BLaER1 treated with 17β-estradiol and CSF1 and Interleukin-3, amounts not matched to agents 10 nM and 100 nM (cell line): ENCODE measurements at regions not wholly inside any gene's neighbourhood (a gene's known extent, or its start where the extent isn't known, plus 50 kb on each side); places are given as distances from the start of the nearest gene placed in this dataset.

Experiments used
- H3K27ac ChIP-seq, 11 experiments: shearing (Covaris generic); formaldehyde crosslinking; 2 replicates each; pipeline ENCODE4 v1.8.1; 2022
- H3K27me3 ChIP-seq, 11 experiments: shearing (Covaris generic); formaldehyde crosslinking; 2 replicates each; pipeline ENCODE4 v1.8.1; 2022
- H3K36me3 ChIP-seq, 11 experiments: shearing (Covaris generic); formaldehyde crosslinking; 2 replicates each; pipeline ENCODE4 v1.8.1; 2022
- H3K4me1 ChIP-seq, 10 experiments: shearing (Covaris generic); formaldehyde crosslinking; 2 replicates each; pipeline ENCODE4 v1.8.1; 2022
- H3K4me2 ChIP-seq, 11 experiments: shearing (Covaris generic); formaldehyde crosslinking; 2 replicates each; pipeline ENCODE4 v1.8.1; 2022
- H3K4me3 ChIP-seq, 10 experiments: shearing (Covaris generic); formaldehyde crosslinking; 2 replicates each; pipeline ENCODE4 v1.8.1; 2022
- H3K9ac ChIP-seq, 11 experiments: shearing (Covaris generic); formaldehyde crosslinking; 2 replicates each; pipeline ENCODE4 v1.8.1; 2022
- H3K9me3 ChIP-seq, 11 experiments: shearing (Covaris generic); formaldehyde crosslinking; replicated peaks in 1 of 11; 2 replicates each; pipeline ENCODE4 v1.8.1; 2022
- H4K20me1 ChIP-seq, 11 experiments: shearing (Covaris generic); formaldehyde crosslinking; 2 replicates each; pipeline ENCODE4 v1.8.1; 2022
- Cebpa-rat ChIP-seq, 11 experiments: shearing (Covaris generic); IDR thresholded peaks; 2 replicates each; pipeline ENCODE4 v1.8.1; 2022

DNA sequence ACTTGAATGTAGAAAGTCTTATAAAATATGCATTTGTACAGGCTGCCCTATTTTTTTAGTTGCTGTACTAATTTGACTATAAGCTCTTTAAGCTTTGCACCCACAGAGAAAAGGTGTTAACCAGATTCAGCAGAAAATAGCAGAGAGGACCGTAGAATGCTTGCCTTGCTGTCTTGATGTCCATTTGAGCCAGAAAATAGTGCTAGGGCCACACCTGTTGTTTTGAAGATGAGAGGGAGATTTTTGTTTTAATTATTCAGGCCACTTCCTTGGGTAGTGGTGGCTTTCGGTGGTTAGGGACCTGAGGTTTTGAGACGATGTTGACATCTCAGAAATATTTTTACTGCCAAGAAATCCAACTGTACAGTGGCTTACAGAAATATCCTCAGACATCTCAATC, 196.0 kb downstream of the SPATA31D1 start:
- H3K9ac ChIP-seq, result no peak overlapping the region
- TF ChIP-seq Cebpa-rat (IDR thresholded peaks at IDR 0.05), result no peak
- no peaks in the 10 kb centered on the region for H3K27me3 ChIP-seq
- peak overlapping the region in 3 of 11 experiments; percentile 4 to 16 (median 15); a peak in 2 of 22 replicates for H3K4me2 ChIP-seq
- H3K4me3 ChIP-seq, result no peak overlapping the region
- H4K20me1 ChIP-seq, result no peaks in the 10 kb centered on the region
- no peaks in the 10 kb centered on the region for H3K9me3 ChIP-seq
- no peak overlapping the region for H3K27ac ChIP-seq
- no peaks in the 10 kb centered on the region for H3K36me3 ChIP-seq
- H3K4me1 ChIP-seq, result peaks cover 0 to 5% (median 0%) of the 10 kb centered on the region in 10 experiments; a peak in 3 of 20 replicates

DNA sequence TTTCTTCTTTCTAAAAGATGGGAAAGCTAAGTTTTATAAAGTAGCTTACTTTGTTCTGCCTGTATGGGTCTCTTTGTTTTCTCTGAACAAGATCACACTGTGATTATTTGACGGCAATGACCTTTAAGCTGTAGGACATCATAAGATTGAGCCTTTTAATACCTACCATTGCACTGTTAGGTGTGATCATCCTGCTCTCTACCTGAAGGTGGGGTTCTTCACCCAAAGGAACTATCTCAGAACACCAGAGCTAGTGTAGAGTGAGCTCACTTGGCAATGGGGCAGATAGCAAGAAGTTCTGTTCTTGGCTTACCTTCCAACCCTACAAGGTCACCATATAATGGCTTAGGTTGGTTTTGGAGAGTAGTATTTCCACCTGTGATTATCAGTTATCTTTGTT, 200.2 kb downstream of the SPATA31D1 start:
- peaks cover 1 to 16% (median 6%) of the 10 kb centered on the region in 11 experiments; a peak in 19 of 22 replicates for H3K9me3 ChIP-seq
- H4K20me1 ChIP-seq, result no peaks in the 10 kb centered on the region
- H3K27me3 ChIP-seq, result no peaks in the 10 kb centered on the region
- H3K4me2 ChIP-seq, result no peak overlapping the region
- no peak overlapping the region for H3K27ac ChIP-seq
- H3K4me3 ChIP-seq, result no peak overlapping the region
- H3K36me3 ChIP-seq, result no peaks in the 10 kb centered on the region
- TF ChIP-seq Cebpa-rat (IDR thresholded peaks at IDR 0.05), result no peak
- H3K9ac ChIP-seq, result no peak overlapping the region
- H3K4me1 ChIP-seq, result peaks cover 13 to 23% (median 18%) of the 10 kb centered on the region in 10 experiments; a peak in 16 of 20 replicates

DNA sequence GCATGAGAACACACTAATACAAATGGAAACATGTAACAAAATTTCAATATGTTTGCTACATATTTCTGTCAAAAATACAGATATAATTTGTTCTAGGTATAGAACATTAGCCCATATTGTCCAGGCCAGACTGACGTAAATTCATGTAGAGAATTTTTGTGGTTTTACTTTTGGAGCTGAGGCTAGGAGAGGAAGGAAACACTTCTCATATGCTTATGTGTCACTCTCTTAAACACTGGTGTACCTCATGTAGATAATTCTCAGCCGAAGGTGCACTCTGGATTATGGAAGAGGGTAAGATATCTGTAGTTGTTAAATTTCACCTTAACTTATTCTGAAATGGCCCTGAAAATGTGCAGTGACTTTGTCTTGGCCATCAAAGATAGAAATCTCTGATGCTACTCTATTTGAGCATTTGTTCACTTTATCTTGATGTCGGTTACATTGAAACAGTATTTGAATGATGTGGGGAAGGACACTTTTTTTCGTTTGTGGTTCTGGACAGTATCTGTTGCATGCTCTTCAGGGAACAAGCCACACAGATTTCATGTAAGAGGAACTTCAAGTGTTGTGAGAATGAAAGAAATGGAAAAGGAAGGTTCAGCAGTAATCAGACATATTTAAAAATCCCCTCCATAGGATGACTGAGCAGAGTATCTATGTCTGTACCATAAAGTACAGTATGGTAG, 202.7 kb downstream of the SPATA31D1 start:
- Histone ChIP-seq H3K9ac (no peak overlapping the region), H3K27ac (peak overlapping the region in 1 of 11 experiments; percentile 37; a peak in 1 of 22 replicates)

DNA sequence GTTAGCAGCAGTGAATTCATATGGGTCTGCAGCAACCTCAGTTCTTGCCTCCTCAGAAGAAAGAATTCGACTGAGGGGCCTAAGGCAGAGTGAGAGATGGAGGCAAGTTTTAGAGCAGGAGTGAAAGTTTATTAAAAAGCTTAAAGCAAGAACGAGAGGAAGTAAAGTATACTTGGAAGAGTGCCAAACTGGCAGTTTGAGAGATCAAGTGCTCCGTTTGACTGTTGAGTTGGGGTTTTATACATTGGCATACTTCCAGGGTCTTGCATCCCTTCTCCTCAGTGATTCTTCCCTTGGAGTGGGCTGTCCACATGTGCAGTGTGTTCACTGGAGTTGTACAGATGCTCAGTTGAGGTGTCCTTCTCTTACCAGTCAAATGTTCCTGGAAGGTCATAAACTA, 203.6 kb downstream of the SPATA31D1 start:
- H3K36me3 ChIP-seq, result no peaks in the 10 kb centered on the region
- TF ChIP-seq Cebpa-rat (IDR thresholded peaks at IDR 0.05), result no peak
- peaks cover 13 to 27% (median 18%) of the 10 kb centered on the region in 11 experiments; a peak in 21 of 22 replicates for H3K9me3 ChIP-seq
- no peak overlapping the region for H3K4me3 ChIP-seq
- no peak overlapping the region for H3K27ac ChIP-seq
- peak overlapping the region in 6 of 11 experiments; percentile 1 to 64 (median 13); a peak in 8 of 22 replicates for H3K4me2 ChIP-seq
- H3K4me1 ChIP-seq, result peaks cover 11 to 23% (median 17%) of the 10 kb centered on the region in 10 experiments; a peak in 16 of 20 replicates
- no peaks in the 10 kb centered on the region for H4K20me1 ChIP-seq
- H3K27me3 ChIP-seq, result no peaks in the 10 kb centered on the region
- H3K9ac ChIP-seq, result no peak overlapping the region

More for the DNA sequence above, 202.7 kb downstream of the SPATA31D1 start:
- no peaks in the 10 kb centered on the region for H3K27me3 ChIP-seq
- no peak for TF ChIP-seq Cebpa-rat (IDR thresholded peaks at IDR 0.05)
- peaks cover 11 to 23% (median 17%) of the 10 kb centered on the region in 10 experiments; a peak in 16 of 20 replicates for H3K4me1 ChIP-seq
- H3K9me3 ChIP-seq, result peaks cover 13 to 27% (median 18%) of the 10 kb centered on the region in 11 experiments; a peak in 21 of 22 replicates
- H3K4me2 ChIP-seq, result peak overlapping the region; percentile 4 to 64 (median 26); a peak in 17 of 22 replicates
- no peak overlapping the region for H3K4me3 ChIP-seq
- no peaks in the 10 kb centered on the region for H4K20me1 ChIP-seq
- no peaks in the 10 kb centered on the region for H3K36me3 ChIP-seq

DNA sequence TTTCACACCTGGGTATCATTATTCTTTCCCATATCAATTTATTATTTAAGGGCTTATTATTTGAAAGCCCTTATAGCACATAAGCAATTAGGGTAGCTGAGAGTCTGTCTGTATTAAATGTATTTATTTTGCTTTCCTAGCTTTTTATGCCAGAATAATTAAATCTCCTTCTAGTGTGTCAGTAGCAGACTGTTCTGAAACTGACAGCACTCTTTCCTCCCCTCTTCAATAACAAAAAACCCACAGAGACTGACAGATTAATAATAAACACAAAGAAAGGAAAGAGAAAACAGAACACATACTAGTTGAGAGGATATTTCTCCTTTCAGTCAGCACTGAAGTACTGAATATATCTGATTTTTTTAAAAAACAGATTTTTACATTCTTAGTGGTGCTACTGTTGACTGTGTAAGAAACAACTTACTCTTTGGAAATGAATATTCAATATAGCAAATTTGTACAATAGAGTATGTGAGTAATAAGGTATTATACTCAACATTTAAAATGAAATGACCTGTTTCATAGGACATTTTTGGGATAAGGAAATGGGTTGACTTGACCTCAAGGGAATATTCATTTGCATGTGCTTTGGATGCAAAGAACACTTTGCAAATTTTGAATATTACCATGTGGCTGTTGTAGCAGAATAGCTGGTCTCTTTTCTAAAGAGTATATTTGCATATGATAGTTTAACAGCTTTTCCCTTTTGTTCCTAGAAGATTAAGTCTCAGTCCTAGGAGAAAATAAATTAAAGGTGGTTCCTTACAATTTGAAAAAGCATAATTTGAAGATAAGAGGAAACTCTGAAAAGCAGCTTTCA, 208.3 kb downstream of the SPATA31D1 start:
- no peak overlapping the region for H3K4me3 ChIP-seq
- no peak overlapping the region for H3K4me2 ChIP-seq
- H3K9me3 ChIP-seq, result peaks cover 13 to 24% (median 18%) of the 10 kb centered on the region in 11 experiments; a peak in 21 of 22 replicates
- no peaks in the 10 kb centered on the region for H3K36me3 ChIP-seq
- peaks cover 0 to 9% (median 6%) of the 10 kb centered on the region in 10 experiments; a peak in 10 of 20 replicates for H3K4me1 ChIP-seq
- no peaks in the 10 kb centered on the region for H4K20me1 ChIP-seq
- no peaks in the 10 kb centered on the region for H3K27me3 ChIP-seq
- TF ChIP-seq Cebpa-rat (IDR thresholded peaks at IDR 0.05), result no peak
- no peak overlapping the region for H3K27ac ChIP-seq
- no peak overlapping the region for H3K9ac ChIP-seq

DNA sequence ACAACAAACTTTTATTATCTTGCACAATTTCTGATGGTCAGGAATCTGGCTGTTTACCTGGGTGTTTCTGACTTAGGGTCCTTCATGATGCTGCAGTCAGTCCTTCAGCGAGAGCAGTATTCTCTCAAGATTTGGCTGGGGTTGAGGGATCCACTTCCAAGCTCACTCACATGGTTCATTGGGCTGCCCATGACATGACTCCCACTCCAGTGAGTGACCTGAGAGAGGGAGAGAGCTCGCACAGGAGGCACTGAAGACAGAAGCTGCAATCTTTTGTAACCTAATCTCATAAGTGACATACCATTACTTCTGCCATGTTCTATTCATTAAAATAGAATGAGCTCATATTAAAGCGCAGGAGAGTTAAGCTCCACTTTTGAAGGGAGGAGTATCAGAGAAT, 212.6 kb downstream of the SPATA31D1 start:
- H4K20me1 ChIP-seq, result no peaks in the 10 kb centered on the region; a peak in 1 of 22 replicates
- H3K27ac ChIP-seq, result no peak overlapping the region
- no peak overlapping the region for H3K4me3 ChIP-seq
- H3K4me2 ChIP-seq, result no peak overlapping the region
- no peak for TF ChIP-seq Cebpa-rat (IDR thresholded peaks at IDR 0.05)
- no peaks in the 10 kb centered on the region for H3K27me3 ChIP-seq
- H3K9ac ChIP-seq, result no peak overlapping the region
- H3K36me3 ChIP-seq, result no peaks in the 10 kb centered on the region
- H3K9me3 ChIP-seq, result no peaks in the 10 kb centered on the region
- H3K4me1 ChIP-seq, result no peaks in the 10 kb centered on the region

DNA sequence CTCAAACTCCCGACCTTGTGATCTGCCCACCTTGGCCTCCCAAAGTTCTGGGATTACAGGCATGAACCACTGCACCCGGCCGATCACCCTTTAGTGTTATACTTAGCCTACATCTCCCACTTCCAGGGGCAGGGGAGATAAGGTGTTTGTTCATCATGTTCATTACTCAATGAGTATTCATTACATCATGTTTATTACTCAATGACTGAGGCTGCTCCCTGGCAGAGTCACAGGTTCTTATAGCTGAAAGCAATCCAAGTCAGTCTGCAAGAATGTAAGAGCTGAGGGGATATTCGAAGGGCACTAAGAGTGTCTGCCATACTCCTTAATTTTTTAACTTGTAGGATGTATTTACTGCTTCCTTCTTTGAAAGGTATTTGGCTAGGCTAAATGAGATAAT, 214.2 kb downstream of the SPATA31D1 start:
- Histone ChIP-seq H3K9me3 (no peaks in the 10 kb centered on the region), H3K36me3 (no peaks in the 10 kb centered on the region), H3K4me3 (no peak overlapping the region), H4K20me1 (no peaks in the 10 kb centered on the region; a peak in 1 of 22 replicates), H3K27me3 (no peaks in the 10 kb centered on the region), H3K9ac (no peak overlapping the region), H3K27ac (no peak overlapping the region), H3K4me2 (no peak overlapping the region), H3K4me1 (no peaks in the 10 kb centered on the region)
- no peak for TF ChIP-seq Cebpa-rat (IDR thresholded peaks at IDR 0.05)

DNA sequence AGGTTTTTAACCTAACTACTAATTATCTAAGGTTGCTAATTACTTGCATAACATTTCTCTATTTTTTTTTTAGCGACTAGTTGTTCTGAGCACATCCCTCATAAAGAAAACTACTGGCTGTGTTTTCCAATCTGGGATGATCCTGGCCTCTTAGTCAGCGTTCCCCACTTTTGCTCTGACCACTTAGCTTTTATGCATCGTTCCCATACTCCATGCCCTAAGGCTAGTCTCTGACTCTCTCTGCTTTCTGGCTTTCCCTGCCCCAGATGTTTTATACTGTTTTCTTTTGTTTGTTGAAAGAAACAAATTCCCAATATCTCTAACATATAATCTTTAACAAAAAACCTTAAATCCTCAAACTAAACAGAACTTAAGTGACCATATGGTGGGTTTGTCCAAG, 217.9 kb downstream of the SPATA31D1 start:
- no peak overlapping the region for H3K4me3 ChIP-seq
- no peaks in the 10 kb centered on the region for H3K36me3 ChIP-seq
- no peak overlapping the region for H3K9ac ChIP-seq
- peaks cover 0 to 8% (median 0%) of the 10 kb centered on the region in 11 experiments; a peak in 5 of 22 replicates for H3K9me3 ChIP-seq
- no peak overlapping the region for H3K4me2 ChIP-seq
- no peak overlapping the region for H3K27ac ChIP-seq
- no peaks in the 10 kb centered on the region for H3K27me3 ChIP-seq
- no peaks in the 10 kb centered on the region; a peak in 1 of 22 replicates for H4K20me1 ChIP-seq
- no peaks in the 10 kb centered on the region for H3K4me1 ChIP-seq
- TF ChIP-seq Cebpa-rat (IDR thresholded peaks at IDR 0.05), result no peak

DNA sequence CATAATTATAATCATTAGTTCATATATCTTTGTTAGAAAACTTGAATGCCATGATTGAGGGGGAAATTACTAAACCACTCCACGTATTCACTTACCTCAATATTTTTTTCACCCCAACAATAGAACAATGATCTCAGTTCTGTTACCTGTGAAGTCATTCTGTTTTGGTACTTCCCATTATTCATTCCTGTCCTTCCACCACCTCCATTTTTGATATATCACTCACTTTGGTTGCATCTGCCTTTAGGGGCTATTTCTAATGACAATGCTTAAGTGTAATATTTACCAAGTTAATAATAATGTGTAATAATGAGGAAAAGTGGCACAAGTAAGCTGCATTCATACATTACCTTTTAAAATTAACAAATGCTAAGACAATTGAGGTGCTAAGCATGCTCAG, 218.4 kb downstream of the SPATA31D1 start:
- Histone ChIP-seq H4K20me1 (no peaks in the 10 kb centered on the region; a peak in 1 of 22 replicates), H3K4me3 (no peak overlapping the region), H3K9ac (no peak overlapping the region), H3K27ac (no peak overlapping the region), H3K4me2 (no peak overlapping the region), H3K9me3 (peaks cover 0 to 8% (median 0%) of the 10 kb centered on the region in 11 experiments; a peak in 5 of 22 replicates), H3K36me3 (no peaks in the 10 kb centered on the region), H3K27me3 (no peaks in the 10 kb centered on the region), H3K4me1 (no peaks in the 10 kb centered on the region)
- TF ChIP-seq Cebpa-rat (IDR thresholded peaks at IDR 0.05), result no peak
